Hepatocyte (in vitro differentiated cells): ENCODE measurements at regions not wholly inside any gene's neighbourhood (a gene's known extent, or its start where the extent isn't known, plus 50 kb on each side); places are given as distances from the start of the nearest gene placed in this dataset.

Source experiments
- DNase-seq: peaks from one replicate; pipeline ENCODE4 v3.0.0-alpha.2; 2016; ENCODE audit warnings: low spot score
- H2AFZ ChIP-seq: fragments of 200-600 bp; sonication (generic); 2 replicates; pipeline ENCODE4 v1.6.0; 2016; ENCODE audit warnings: antibody characterized with exemption, mild to moderate bottlenecking
- H3K27ac ChIP-seq: fragments of 200-600 bp; sonication (generic); 2 replicates; pipeline ENCODE4 v1.5.1; 2016; ENCODE audit warnings: mild to moderate bottlenecking
- H3K27me3 ChIP-seq: fragments of 200-600 bp; sonication (generic); 2 replicates; pipeline ENCODE4 v1.6.1; 2016
- H3K36me3 ChIP-seq: fragments of 200-600 bp; sonication (generic); replicated peaks from 2 replicates; pipeline ENCODE4 v1.5.1; 2016; ENCODE audit warnings: low read depth; ENCODE audit not compliant: insufficient read depth
- H3K4me1 ChIP-seq: fragments of 200-600 bp; sonication (generic); 2 replicates; pipeline ENCODE4 v1.5.1; 2016; ENCODE audit warnings: mild to moderate bottlenecking, moderate library complexity; ENCODE audit not compliant: insufficient read depth
- H3K4me2 ChIP-seq: fragments of 200-600 bp; sonication (generic); 2 replicates; pipeline ENCODE4 v1.6.0; 2016
- H3K4me3 ChIP-seq: fragments of 200-600 bp; sonication (generic); 2 replicates; pipeline ENCODE4 v1.5.1; 2016; ENCODE audit warnings: mild to moderate bottlenecking
- H3K79me2 ChIP-seq: fragments of 200-600 bp; sonication (generic); 2 replicates; pipeline ENCODE4 v1.6.0; 2017; ENCODE audit warnings: mild to moderate bottlenecking
- H3K9me2 ChIP-seq: fragments of 200-600 bp; sonication (generic); replicated peaks from 2 replicates; pipeline ENCODE4 v1.6.0; 2017; ENCODE audit warnings: mild to moderate bottlenecking; ENCODE audit not compliant: insufficient read depth
- H3K9me3 ChIP-seq: fragments of 200-600 bp; sonication (generic); 2 replicates; pipeline ENCODE4 v1.5.1; 2016; ENCODE audit warnings: low read depth, mild to moderate bottlenecking
- H4K20me1 ChIP-seq: fragments of 200-600 bp; sonication (generic); 2 replicates; pipeline ENCODE4 v1.6.0; 2016; ENCODE audit warnings: mild to moderate bottlenecking; ENCODE audit not compliant: insufficient read depth, poor library complexity, severe bottlenecking
- CTCF ChIP-seq: fragments of 200-600 bp; sonication (generic); IDR thresholded peaks from 2 replicates; pipeline ENCODE4 v1.5.1; 2016; ENCODE audit warnings: antibody characterized with exemption, mild to moderate bottlenecking; ENCODE audit not compliant: poor library complexity
- EZH2 ChIP-seq: fragments of 200-600 bp; sonication (generic); IDR thresholded peaks from 2 replicates; pipeline ENCODE4 v1.6.1; 2016; ENCODE audit warnings: antibody characterized with exemption, mild to moderate bottlenecking, borderline replicate concordance
- EZH2phosphoT487 ChIP-seq: fragments of 200-600 bp; sonication (generic); IDR thresholded peaks from one replicate; pipeline ENCODE4 v1.6.1; 2018; ENCODE audit warnings: antibody characterized with exemption, mild to moderate bottlenecking, low read depth, moderate library complexity; ENCODE audit not compliant: unreplicated experiment, severe bottlenecking
- WGBS: methylation state at CpG from one replicate; pipeline ENCODE4 v1.1.6; 2016; ENCODE audit warnings: low lambda C conversion rate; ENCODE audit errors: missing lambda C conversion rate; 5-methylcytosine and 5-hydroxymethylcytosine counted together

- Histone ChIP-seq H3K4me3 (no peak overlapping the region), H3K27ac (no peak overlapping the region), H3K9me3 (no peaks in the 10 kb centered on the region), H3K9me2 (no peaks in the 10 kb centered on the region), H2AFZ (no peak overlapping the region), H3K27me3 (no peaks in the 10 kb centered on the region), H3K4me2 (no peak overlapping the region), H3K79me2 (no peaks in the 10 kb centered on the region), H4K20me1 (no peaks in the 10 kb centered on the region), H3K4me1 (no peaks in the 10 kb centered on the region), H3K36me3 (no peaks in the 10 kb centered on the region)
- TF ChIP-seq CTCF (no peak), EZH2 (no peak), EZH2phosphoT487 (no peak)
- DNase-seq: no peak
- WGBS: 95% methylated on average over 3 of the region's 3 CpGs
These were observed 511.2 kb downstream of the SQOR start for GRCh38 chr15:46146002-46146401.

GRCh38 chr15:46146915-46147314, 512.1 kb downstream of the SQOR start:
- Histone ChIP-seq H3K4me3 (no peak overlapping the region), H3K27ac (no peak overlapping the region), H4K20me1 (no peaks in the 10 kb centered on the region), H3K4me1 (no peaks in the 10 kb centered on the region), H3K9me3 (no peaks in the 10 kb centered on the region), H3K4me2 (no peak overlapping the region), H2AFZ (no peak overlapping the region), H3K9me2 (no peaks in the 10 kb centered on the region), H3K36me3 (no peaks in the 10 kb centered on the region), H3K27me3 (peaks cover 3% of the 10 kb centered on the region), H3K79me2 (no peaks in the 10 kb centered on the region)
- no peak for TF ChIP-seq EZH2phosphoT487
- no peak for TF ChIP-seq CTCF
- no peak for TF ChIP-seq EZH2
- no peak for DNase-seq
- 98% methylated on average over 2 of the region's 2 CpGs for WGBS

- Histone ChIP-seq H3K4me1 (no peaks in the 10 kb centered on the region), H3K4me2 (no peak overlapping the region), H3K9me3 (no peaks in the 10 kb centered on the region), H3K4me3 (no peak overlapping the region), H4K20me1 (no peaks in the 10 kb centered on the region), H3K79me2 (no peaks in the 10 kb centered on the region), H3K9me2 (no peaks in the 10 kb centered on the region), H3K27ac (no peak overlapping the region), H3K27me3 (peaks cover 6% of the 10 kb centered on the region), H2AFZ (no peak overlapping the region), H3K36me3 (no peaks in the 10 kb centered on the region)
- no peak for TF ChIP-seq CTCF
- TF ChIP-seq EZH2phosphoT487: no peak
- TF ChIP-seq EZH2: no peak
- WGBS: 80% methylated on average over 1 of the region's 1 CpG
- no peak for DNase-seq
These were observed 517.0 kb downstream of the SQOR start for GRCh38 chr15:46151786-46152185.

- no peak overlapping the region for H3K4me2 ChIP-seq
- H3K9me3 ChIP-seq: no peaks in the 10 kb centered on the region
These were observed 531.9 kb downstream of the SQOR start for GRCh38 chr15:46166750-46167149.

More at GRCh38 chr15:46166750-46167149, 531.9 kb downstream of the SQOR start:
- H3K9me2 ChIP-seq: no peaks in the 10 kb centered on the region
- no peaks in the 10 kb centered on the region for H3K36me3 ChIP-seq
- no peaks in the 10 kb centered on the region for H4K20me1 ChIP-seq
- TF ChIP-seq EZH2 (no peak), EZH2phosphoT487 (no peak), CTCF (no peak)
- H2AFZ ChIP-seq: no peak overlapping the region
- no peaks in the 10 kb centered on the region for H3K4me1 ChIP-seq
- H3K4me3 ChIP-seq: no peak overlapping the region
- 48% methylated on average over 1 of the region's 1 CpG for WGBS
- DNase-seq: no peak
- H3K27me3 ChIP-seq: no peaks in the 10 kb centered on the region
- no peak overlapping the region for H3K27ac ChIP-seq
- no peaks in the 10 kb centered on the region for H3K79me2 ChIP-seq
